NCI-H510A (cell line): ENCODE measurements at regions not wholly inside any gene's neighbourhood (a gene's known extent, or its start where the extent isn't known, plus 50 kb on each side); places are given as distances from the start of the nearest gene placed in this dataset.

ENCODE experiments used
- DNase-seq: peaks from one replicate; lab custom pipeline; 2025; lab: John Stamatoyannopoulos, UW

DNA sequence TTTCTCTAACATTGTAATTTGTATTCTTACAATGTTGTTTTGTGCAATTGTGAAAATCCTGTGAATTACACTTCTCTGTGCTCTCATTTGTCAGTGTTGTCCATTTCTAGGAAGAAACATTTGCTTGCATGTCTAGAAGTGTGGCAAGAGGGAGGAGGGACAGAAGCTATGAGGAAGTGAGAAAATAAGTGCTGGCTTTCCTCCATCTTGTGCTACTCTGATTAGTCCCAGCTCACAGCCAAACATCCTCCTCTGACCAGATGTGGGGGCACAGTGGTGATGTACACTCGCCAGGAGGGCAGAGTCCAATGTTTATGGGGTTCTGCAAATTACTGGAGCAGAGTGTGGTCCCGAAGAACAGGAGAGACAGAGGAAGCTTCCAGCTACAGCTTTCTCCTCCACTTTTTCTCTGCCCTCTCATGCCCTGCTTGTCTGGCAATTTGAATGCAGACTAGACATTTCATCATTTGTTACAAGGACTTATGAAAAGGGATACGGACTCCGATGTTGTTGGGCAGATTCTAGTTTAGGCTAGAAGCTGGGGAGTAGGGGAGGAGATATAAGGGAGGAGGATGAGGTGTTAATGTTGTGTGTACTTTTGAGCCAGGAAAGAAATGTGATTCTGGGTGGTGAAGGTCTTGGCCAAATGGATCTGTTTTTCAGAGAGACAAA lies 131.0 kb upstream of the C1GALT1 start:
- no peak for DNase-seq

DNA sequence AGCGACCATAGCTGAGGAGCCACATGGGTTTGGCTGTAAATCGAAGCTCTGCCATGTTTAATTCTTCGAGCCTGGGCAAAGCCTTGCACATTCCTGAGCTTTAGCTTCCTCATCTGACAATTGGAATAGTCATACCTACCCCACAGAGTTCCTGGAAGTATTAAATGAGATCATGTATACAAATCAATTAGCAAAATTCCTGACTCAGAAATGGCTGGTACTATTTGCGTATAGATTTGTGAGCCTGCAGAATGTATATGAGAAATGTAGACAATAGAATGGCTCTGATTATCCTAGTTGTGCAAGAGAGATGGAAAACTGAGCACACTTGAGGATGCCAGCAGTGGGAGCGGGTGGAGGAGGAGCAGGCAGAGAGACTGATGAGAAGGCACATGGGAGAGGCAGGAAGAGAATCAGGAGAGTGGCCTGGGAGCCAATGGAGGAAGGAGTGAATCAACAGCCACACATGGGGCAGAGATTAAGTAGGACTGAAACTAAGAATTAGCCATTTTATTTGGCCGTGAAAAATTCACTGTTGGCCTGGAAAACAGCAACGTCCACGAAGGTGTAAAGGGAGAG lies 128.0 kb upstream of the C1GALT1 start:
- no peak for DNase-seq

DNA sequence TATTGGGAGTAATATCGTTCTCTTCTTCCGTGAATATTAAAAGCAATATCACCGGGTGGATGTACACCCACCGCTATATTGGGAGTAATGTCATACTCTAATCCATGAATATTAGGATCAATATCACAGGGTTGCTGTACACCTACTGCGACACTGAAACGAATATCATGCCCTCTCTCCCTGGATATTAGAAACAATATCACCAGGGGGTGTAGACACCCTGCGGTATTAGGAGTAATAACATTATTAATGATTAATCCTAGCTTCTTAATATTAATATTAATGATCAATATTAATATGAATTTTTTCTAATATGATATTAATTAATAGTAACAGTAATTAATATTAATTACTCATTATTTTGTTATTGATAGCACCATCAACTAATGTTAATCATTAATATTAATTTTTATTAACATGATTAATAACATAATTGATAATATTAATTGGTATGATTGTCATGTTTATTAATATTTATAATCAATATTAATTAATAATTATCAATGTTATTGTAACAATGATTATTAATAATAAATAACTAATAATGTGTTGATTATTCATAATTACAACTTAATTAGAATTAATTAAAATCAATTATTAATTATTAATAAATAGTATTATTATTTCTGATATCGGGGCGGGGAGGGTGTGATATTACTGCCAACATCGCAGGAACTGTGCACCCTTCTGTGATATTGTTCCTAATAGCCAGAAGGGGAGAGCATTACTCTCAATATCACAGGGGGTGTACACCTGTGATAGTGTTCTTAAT lies 121.3 kb upstream of the C1GALT1 start:
- DNase-seq: no peak

DNA sequence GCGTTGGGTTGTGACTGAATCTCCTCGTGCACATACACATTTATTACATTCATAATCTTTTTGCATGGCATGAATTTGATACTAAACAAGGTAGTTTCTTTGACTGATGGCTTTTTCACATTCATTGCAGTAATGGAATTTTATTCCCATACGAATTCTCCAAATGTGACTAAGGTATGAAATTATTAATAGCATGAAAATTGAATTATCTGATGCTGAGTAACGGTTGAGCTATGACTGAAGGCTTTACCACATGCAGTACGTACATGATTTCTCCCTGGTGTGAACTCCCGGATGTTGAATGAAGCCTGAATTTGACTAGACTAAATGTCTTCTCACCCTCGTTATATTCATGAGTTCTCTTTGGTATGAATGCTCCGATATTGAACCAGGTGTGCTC lies 104.4 kb upstream of the C1GALT1 start:
- no peak for DNase-seq

DNA sequence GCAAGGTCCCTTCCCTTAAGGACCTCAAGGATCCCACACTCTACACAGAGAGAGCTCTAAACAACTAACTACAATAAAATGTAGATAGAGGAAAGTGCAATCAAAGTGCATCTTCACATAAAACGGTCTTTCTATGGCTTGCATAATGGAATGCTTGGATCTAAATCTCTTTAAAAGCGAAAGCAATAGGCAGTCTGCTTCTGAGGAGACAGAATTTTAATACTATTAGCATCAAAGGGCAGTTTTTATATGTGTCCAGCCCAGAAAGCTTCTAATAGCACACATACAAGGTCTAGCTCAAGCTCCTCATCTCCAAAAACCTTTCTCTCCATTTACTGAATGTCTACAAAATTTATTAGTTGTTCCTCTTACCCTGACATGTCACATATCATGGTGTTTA lies 101.5 kb upstream of the C1GALT1 start:
- DNase-seq: no peak

DNA sequence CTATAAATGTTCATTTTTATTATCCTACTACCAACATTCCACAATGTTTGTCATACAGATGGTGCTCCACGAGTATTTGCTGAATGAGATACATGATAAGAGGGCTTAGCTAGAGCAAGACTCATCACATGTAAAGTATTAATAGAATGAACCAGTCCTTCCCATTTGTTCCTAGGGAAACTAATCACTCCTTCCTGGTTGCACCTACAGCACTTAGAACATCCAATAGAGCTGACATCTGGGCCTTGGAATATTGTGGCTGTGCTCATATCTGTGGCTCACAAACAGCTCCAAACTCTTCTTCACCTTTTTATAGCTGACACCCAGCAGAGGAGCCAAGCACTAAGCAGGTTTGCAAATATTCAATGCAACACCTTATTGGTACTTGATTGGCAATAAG lies 91.9 kb upstream of the C1GALT1 start:
- DNase-seq: no peak

DNA sequence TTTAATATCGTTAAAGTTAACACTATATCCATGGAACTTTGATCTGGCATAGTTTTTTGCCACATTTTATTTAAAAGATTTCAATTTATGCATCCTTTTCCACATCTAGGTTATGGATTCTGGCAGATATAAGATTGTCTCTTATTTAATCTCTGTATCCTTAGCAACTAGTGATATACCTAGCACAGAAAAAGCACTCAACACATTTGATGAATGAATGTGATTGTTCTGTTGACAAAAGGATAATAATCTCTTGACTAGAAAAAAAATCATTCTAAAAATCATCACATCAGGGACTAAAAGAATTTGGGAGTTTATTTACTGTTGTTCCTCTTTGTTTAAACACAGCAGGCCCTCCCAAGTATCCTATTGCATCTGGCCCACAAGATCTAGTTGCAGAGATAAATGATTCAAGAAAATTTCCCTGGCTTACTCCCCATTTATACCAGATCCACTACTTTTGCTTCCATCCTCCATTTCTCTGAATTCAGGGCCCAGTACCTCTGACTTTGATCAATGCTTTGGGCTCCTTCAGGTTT lies 84.0 kb upstream of the C1GALT1 start:
- DNase-seq: no peak

DNA sequence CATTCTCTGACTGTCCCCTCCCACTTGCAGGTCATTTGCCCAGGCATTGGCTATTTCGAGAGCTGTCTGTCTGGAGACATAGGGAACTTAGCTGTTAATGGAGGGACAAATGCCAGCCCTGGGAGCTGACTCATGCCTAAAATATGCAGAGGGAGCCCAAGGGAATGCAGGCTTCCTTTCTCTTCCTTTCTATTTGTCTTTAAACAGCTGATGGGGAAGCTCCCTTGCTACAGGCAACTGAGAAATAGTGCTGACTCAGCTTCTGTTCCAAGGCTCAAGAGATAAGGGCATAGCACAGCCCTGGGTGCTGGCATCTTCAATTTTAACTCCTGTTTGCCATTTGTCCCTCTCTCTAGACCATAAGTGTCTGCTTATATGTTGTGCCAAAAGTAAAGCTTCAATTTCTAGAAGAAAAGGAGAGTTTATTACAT lies 82.7 kb upstream of the C1GALT1 start:
- peak; percentile 3 for DNase-seq

DNA sequence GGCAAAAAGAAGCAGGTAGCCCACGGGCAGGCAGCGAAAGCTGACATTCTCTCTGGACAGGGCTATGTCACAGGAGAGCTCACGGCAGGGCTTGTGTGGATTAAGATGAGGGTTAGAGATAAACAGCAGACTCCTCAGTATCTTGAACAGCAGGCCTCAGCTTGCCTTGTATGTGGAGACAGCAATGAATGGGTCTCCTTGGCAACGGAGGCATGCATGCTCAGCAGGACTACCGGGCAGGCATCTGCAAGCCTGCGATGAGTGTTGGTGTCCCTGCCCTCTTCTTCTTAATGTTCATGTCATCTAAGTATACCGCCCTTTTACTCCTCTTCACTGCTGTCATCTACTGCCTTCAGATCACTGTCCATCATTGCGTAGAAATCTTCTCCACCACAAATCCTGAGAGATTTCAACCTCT lies 81.9 kb upstream of the C1GALT1 start:
- no peak for DNase-seq

DNA sequence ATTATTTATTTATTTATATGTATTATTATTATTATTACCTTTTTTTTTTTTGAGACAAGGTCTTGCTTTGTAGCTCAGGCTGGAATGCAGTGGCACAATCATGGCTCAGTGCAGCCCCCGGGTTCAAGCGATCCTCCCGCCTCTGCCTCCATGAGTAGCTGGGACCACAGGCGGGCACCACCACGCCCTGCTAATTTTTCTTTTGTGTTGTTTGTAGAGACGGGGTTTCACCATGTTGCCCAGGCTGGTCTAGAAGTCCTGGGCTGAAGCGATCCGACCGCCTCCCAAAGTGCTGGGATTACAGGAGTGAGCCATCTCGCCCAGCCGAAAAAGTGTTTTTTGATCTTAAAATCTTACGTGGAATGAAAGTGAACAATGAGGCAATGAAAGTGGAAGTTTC lies 79.4 kb upstream of the C1GALT1 start:
- no peak for DNase-seq

DNA sequence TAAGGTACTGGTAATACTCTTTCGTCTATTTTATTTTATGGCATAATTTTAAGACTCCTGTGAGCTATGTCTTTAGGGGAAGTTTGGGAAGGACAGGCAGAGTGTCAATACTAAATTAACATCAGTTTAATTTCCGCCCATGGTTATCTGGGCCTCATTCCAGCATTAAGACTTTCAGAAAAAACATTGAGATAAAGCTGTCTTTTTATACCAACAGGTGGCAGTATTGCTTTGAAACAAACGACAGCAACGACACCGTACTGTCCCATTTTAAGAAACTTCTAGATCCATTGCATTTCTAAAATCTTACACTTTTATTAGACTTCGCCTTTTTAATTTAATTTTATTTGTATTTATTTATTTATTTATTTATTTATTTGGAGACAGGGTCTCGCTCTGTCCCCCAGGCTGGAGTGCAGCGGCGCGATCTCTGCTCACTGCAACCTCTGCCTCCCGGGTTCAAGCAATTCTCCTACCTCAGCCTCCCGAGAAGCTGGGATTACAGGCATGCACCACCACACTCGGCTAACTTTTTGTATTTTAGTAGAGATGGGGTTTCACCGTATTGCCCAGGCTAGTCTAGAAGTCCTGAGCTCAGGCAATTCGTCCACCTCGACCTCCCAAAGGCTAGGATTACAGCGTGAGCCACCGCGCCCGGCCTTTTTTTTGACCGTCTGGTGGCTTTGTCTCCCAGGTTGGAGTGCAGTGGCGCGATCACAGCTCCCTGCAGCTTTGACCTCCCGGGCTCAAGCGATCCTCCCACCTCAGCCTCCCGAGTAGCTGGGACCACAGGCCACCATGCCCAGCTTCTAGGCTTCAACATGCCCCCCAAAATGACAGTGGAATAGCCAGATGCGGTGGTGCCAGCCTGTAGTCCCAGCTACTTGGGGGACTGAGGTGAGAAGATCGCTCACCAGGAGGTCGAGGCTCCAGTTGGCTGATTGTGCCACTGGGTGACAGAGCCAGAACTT lies 78.7 kb upstream of the C1GALT1 start:
- peak; percentile 6 for DNase-seq

DNA sequence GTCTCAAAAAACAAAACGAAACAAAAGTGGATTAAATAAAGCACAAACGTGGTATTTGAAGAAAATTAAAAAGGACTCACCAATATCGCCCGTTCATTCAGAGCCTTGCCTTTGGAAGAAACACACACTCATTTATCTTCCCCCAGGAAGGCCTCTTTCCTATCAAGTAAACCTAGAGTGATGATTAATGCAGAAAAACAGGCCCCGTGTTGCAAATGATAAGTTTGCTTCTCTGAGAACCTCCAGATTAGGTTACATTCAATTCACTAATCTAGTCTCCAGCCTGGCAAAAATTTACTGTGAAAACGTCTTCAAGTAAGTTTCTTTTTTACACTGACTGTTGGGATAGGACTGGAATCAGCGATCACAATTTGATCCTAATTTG lies 78.0 kb upstream of the C1GALT1 start:
- no peak for DNase-seq

DNA sequence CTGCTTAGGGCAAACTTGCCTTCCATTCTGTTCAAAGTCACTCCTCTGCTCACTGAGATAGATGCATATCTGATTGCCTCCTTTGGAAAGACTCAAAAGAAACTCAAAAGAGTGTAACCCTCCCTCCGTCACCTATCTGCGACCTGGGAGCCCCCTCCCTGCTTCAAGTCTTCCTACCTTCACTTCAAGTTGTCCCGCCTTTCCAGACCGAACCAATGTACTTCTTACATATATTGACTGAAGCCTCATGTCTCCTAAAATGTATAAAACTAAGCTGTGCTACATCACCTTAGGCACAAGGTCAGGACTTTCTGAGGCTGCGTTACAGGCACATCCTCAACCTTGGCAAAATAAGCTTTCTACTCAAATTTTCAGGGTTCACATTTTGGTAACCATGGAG lies 77.4 kb upstream of the C1GALT1 start:
- no peak for DNase-seq

DNA sequence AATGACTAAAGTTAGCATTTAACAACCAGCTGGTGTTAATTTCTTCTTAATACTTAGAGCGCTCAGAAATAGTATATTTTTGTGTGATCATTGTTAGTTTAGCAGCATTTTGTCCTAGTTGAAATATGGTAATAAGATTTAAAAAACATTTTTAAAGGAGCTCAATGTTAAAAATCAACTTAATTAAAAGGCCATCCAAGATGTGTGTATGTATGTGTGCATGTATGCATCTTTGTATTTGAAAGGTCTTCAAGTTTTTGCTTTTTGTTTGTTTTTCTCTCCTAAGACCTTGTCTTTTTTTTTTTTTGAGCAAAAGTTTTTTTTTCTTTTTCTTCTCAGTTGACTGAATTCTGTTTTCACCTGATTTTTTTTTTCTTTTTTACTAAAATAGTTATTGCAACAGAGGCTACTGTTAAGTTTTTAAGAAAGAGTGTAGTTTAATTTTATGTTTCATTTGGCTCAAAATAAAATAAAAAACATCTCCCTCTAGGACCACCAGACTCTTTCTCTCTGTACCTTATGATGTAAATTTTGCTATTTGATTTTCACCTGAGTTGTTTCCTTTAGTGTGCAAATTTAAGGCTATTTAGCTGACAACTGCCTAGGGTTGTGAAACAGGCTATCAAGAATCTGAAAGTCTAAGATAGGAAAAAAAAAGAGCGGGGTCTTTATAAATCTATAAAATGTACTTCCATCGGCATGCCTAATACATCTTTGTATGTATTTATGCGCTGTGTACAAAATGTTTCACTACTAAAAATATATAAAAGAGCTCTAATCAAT lies 76.4 kb upstream of the C1GALT1 start:
- no peak for DNase-seq

DNA sequence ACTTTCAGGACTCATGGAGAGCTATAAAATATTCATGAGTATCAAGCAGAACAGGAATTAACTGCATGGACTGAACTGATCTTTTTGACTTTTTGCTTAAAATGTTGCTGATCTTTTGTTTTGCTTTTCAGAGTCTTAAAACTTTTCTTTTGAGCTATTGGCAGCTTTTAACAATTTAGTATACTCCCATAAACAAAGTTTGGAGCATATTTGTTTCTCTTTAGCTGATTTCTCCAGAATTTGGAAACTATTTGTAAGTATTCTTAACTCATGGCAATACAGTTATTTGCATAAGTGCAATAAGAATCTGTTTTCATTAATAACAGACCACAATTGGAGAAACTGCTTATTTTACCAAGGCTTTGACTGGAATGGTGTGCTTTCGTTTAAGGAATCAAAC lies 73.4 kb upstream of the C1GALT1 start:
- DNase-seq: no peak

DNA sequence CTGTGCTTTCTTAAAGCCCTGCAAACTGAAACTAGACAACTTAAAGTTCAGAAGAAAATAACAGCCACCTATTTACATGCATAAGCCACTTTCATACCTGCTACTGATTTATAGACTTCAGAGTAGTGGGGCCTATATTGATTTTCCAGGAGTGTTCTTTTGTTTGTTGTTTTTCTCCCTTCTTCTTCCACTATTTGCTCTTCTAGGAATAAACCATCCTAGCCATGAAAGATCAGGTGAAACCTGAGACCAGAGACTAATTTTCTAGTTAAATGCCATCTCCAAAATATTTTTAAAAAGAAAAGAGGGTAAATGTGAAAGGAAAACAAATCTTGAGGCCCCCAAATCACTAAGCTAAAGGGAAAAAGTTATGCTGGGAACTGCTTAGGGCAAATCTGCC lies 72.4 kb upstream of the C1GALT1 start:
- no peak for DNase-seq

DNA sequence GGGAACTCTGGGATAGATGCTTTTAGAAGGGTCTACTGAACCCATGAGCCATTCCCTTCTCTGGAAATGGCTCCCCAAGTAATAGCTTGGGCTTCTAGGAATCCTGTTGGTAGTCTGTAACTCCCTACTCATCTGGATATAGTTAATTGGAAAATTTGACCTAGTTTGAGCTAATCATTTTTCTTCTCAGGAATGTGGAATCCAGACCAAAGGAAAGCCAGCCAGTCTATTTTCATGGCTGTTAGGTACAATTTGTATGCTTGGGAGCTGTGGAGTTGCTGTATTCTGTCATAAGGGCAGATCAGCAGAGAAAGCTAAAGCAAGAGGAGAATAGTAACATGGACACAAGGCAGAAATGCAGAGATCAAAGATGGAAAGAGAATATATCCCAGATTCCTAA lies 71.6 kb upstream of the C1GALT1 start:
- no peak for DNase-seq

DNA sequence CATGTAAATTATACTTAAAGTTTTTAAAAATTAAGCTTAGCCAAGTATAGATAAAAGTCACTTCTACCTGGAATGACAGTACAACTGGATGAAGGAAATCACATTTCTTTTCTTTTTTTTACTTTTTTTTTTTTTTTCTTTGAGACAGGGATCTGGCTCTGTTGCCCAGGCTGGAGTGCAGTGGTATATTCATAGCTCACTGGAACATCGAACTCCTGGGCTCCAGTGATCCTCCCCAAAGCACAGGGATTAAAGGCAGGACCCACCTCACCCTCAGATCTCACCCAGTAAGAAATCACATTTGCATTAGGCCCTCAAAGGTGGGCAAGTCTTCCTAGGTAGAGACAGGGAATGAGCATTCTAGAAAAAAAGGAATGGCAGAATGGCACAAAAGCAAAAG lies 69.5 kb upstream of the C1GALT1 start:
- DNase-seq: no peak

DNA sequence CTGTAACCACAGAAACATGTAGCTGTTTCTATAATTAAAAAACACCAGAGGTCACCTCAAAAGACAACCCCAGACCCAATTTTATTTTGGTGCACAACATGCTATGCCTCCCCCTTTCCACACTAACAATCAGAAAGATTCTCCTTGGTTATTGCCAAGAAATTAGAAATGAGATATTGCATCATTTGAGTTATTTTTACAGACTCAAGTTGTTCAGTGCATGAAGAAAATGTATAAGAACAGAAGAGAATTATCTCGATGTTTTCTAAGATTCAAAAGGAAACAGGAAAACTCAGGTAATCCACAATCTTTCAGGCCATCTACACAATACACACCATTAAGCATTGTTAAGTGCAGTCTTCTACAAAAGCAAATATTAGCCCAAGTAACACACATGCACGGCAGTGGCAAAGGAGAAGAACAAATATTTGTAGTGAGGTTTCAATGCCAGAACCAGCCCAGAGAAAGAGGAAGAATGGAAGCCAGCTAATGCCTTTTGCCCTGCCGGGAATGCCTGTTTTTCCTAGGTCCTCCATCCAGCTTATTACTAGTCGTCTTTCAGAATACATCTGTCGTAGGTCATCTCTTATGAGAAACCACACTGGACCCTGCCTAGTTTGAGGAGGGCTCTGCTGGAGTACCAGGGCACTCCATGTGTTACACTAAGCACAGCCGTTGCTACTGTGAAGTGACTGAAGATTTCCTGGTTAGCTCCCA lies 67.6 kb upstream of the C1GALT1 start:
- peak; percentile 59 for DNase-seq

DNA sequence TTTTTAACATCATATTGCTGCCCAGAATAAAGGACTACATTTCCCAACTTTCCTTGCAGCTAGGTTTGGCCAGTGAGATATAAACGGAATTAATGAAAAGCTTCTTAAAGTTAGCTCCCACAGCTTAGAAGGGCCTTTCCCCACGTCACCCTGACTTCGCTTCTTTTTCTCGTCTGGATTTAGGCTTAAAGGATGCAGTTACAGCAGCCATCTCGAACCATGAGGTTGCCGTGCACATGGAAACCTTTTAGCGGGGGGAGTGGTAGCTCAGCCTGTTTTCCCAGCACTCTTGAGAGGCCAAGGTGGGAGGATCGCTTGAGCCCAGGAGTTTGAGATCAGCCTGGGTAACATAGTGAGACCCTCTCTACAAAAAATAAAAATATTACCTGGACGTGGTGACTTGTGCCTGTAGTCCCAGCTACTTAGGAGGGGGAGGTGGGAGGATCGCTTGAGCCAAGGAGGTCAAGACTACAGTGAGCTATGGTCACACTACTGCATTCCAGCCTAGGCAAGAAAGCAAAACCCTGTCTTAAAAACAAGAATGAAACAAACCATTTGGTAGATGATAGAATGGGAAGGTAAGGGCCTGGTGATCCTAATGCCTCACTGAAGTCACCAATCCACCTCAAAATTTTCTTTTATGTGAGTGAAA lies 64.3 kb upstream of the C1GALT1 start:
- DNase-seq: no peak
